HepG2 (cell line): ENCODE measurements at regions not wholly inside any gene's neighbourhood (a gene's known extent, or its start where the extent isn't known, plus 50 kb on each side); places are given as distances from the start of the nearest gene placed in this dataset.

Experiments used
- ATF2 ChIP-seq: sonication (generic); formaldehyde crosslinking; IDR thresholded peaks from 2 replicates; pipeline ENCODE4 v1.4.0; 2020; ENCODE audit warnings: missing genetic modification reagents
- FOXJ3 ChIP-seq: sonication (generic); formaldehyde crosslinking; IDR thresholded peaks from 2 replicates; pipeline ENCODE4 v1.4.0; 2020; ENCODE audit warnings: missing genetic modification reagents, mild to moderate bottlenecking, borderline replicate concordance
- GTF3A ChIP-seq: sonication (generic); formaldehyde crosslinking; conservative IDR thresholded peaks from 2 replicates; pipeline ENCODE4 v1.4.0; 2020; ENCODE audit warnings: mild to moderate bottlenecking, missing genetic modification reagents
- HNRNPK ChIP-seq: fragments of 200-400 bp; formaldehyde crosslinking; IDR thresholded peaks from 2 replicates; pipeline ENCODE4 v1.6.1; 2018; ENCODE audit warnings: low read length, low read depth, moderate library complexity, mild to moderate bottlenecking; ENCODE audit not compliant: poor library complexity, severe bottlenecking
- RAD51 ChIP-seq: fragments of 450-650 bp; IDR thresholded peaks from 2 replicates; pipeline ENCODE4 v1.6.1; 2016; ENCODE audit warnings: borderline replicate concordance
- STAT5B ChIP-seq: sonication (generic); formaldehyde crosslinking; IDR thresholded peaks from 2 replicates; pipeline ENCODE4 v1.4.0; 2020; ENCODE audit warnings: missing genetic modification reagents
- ZNF615 ChIP-seq: sonication (generic); formaldehyde crosslinking; IDR thresholded peaks from 2 replicates; pipeline ENCODE4 v1.5.0; 2020; ENCODE audit warnings: mild to moderate bottlenecking, missing genetic modification reagents, borderline replicate concordance
- ZNF747 ChIP-seq: sonication (generic); formaldehyde crosslinking; IDR thresholded peaks from 2 replicates; pipeline ENCODE4 v1.8.1; 2023; ENCODE audit warnings: missing genetic modification reagents, mild to moderate bottlenecking, borderline replicate concordance
- ZNF766 ChIP-seq: sonication (generic); formaldehyde crosslinking; IDR thresholded peaks from 2 replicates; pipeline ENCODE4 v1.5.0; 2020; ENCODE audit warnings: missing genetic modification reagents, borderline replicate concordance

GRCh38 chr14:84250893-84251292, 1279.1 kb upstream of the FLRT2 start:
- TF ChIP-seq FOXJ3 (CRISPR knock-in tag) (no peak), HNRNPK (no peak), STAT5B (CRISPR knock-in tag) (no peak), GTF3A (CRISPR knock-in tag) (no peak), ATF2 (no peak), RAD51 (no peak), ZNF766 (no peak), ZNF747 (CRISPR knock-in tag) (no peak), ZNF615 (CRISPR knock-in tag) (no peak)
